SK-N-SH (cell line): ENCODE measurements at regions not wholly inside any gene's neighbourhood (a gene's known extent, or its start where the extent isn't known, plus 50 kb on each side); places are given as distances from the start of the nearest gene placed in this dataset.

Experiments used
- CTCF ChIP-seq: fragments of 200-600 bp; sonication (generic); IDR thresholded peaks from 2 replicates; pipeline ENCODE4 v1.6.1; 2017; ENCODE audit warnings: antibody characterized with exemption, mild to moderate bottlenecking, moderate library complexity
- EP300 ChIP-seq, 2 experiments: IDR thresholded peaks; 2 replicates each; pipeline versions ENCODE4 v1.4.0 to v1.6.1; 2012; ENCODE audit warnings: borderline replicate concordance in 1 of 2, low read depth in 1 of 2, low read length in 1 of 2
- EZH2phosphoT487 ChIP-seq: fragments of 200-600 bp; sonication (generic); IDR thresholded peaks from 2 replicates; pipeline ENCODE4 v1.6.1; 2017; ENCODE audit warnings: low read depth, mixed run types, mild to moderate bottlenecking, antibody characterized with exemption, moderate library complexity, borderline replicate concordance
- RAD21 ChIP-seq: IDR thresholded peaks from 2 replicates; pipeline ENCODE4 v1.6.1; 2012; ENCODE audit warnings: mild to moderate bottlenecking, low read length
- RCOR1 ChIP-seq: fragments of 150-350 bp; IDR thresholded peaks from 2 replicates; pipeline ENCODE4 v1.6.1; 2017; ENCODE audit warnings: antibody characterized with exemption, low read length
- SMC3 ChIP-seq: IDR thresholded peaks from 2 replicates; pipeline ENCODE4 v1.6.1; 2012; ENCODE audit warnings: low read depth, low read length, improper control_type of control experiment
- USF2 ChIP-seq: fragments of 150-350 bp; IDR thresholded peaks from 2 replicates; pipeline ENCODE4 v1.6.1; 2017; ENCODE audit warnings: antibody characterized with exemption, low read length, low read depth, borderline replicate concordance
- YY1 ChIP-seq: IDR thresholded peaks from 2 replicates; pipeline ENCODE4 v1.4.0; 2012; ENCODE audit warnings: low read depth, mild to moderate bottlenecking
- ZBTB33 ChIP-seq: IDR thresholded peaks from 2 replicates; pipeline ENCODE4 v1.4.0; 2012; ENCODE audit warnings: low read depth, borderline replicate concordance

GRCh38 chr3:16671690-16672089, 66.5 kb upstream of the DAZL start:
- TF ChIP-seq RCOR1 (no peak), CTCF (no peak), YY1 (no peak), ZBTB33 (no peak), USF2 (no peak), EP300 (IDR thresholded peaks at IDR 0.05; ENCODE audit: borderline replicate concordance in 1 of 2, low read depth in 1 of 2, low read length in 1 of 2) (no peak), EZH2phosphoT487 (no peak), SMC3 (no peak), RAD21 (no peak)
